ENCODE measurements at regions not wholly inside any gene's neighbourhood (a gene's known extent, or its start where the extent isn't known, plus 50 kb on each side); places are given as distances from the start of the nearest gene placed in this dataset.

GRCh38 chr12:14270392-14270791 is 95.1 kb upstream of the ATF7IP start:
- Histone ChIP-seq H3K4me1 (ENCODE audit: insufficient read depth, low read length) (no peaks in the 10 kb centered on the region; the same call in 1 of the 2 replicates), H2BK15ac (ENCODE audit: low read depth, low read length) (no peak overlapping the region), H3K27me3 (ENCODE audit: insufficient read depth, low read length) (no peaks in the 10 kb centered on the region), H3K56ac (ENCODE audit: insufficient read length, low read depth, low read length) (no peak overlapping the region), H4K91ac (ENCODE audit: insufficient read length, low read depth, low read length) (no peak overlapping the region), H2AK5ac (ENCODE audit: insufficient read length, low read length) (no peak overlapping the region), H3K27ac (ENCODE audit: insufficient read length, low read depth, low read length) (no peak overlapping the region), H2AFZ (ENCODE audit: low read length) (no peak overlapping the region), H3K23me2 (ENCODE audit: insufficient read length, low read depth, low read length, poor library complexity, severe bottlenecking) (no peaks in the 10 kb centered on the region), H4K20me1 (ENCODE audit: control insufficient read depth, insufficient read depth, insufficient read length) (no peaks in the 10 kb centered on the region), H4K5ac (ENCODE audit: insufficient read length, low read depth, low read length) (no peak overlapping the region), H3K9ac (ENCODE audit: extremely low read depth, insufficient read length, low read length) (no peak overlapping the region), H2BK12ac (ENCODE audit: insufficient read length, low read depth, low read length) (no peak overlapping the region), H3K18ac (ENCODE audit: insufficient read length, low read depth, low read length) (no peak overlapping the region), H2BK120ac (ENCODE audit: low read depth, low read length, poor library complexity, severe bottlenecking) (no peak overlapping the region), H3K23ac (ENCODE audit: insufficient read length, low read depth, low read length) (no peak overlapping the region), H3K79me2 (ENCODE audit: insufficient read depth, low read length) (no peaks in the 10 kb centered on the region), H4K8ac (replicated peaks; ENCODE audit: insufficient read length, low read depth, low read length) (no peak overlapping the region), H2BK20ac (ENCODE audit: low read depth, low read length, poor library complexity, severe bottlenecking) (no peak overlapping the region), H3T11ph (ENCODE audit: low read length) (no peak overlapping the region), H3K9me3 (ENCODE audit: control insufficient read depth, low read depth, low read length) (no peaks in the 10 kb centered on the region), H3K4ac (ENCODE audit: low read depth, low read length) (no peak overlapping the region), H3K14ac (ENCODE audit: insufficient read depth, low read length) (no peak overlapping the region), H3K79me1 (ENCODE audit: insufficient read depth, low read depth, low read length, poor library complexity, severe bottlenecking) (no peaks in the 10 kb centered on the region), H3K4me2 (ENCODE audit: insufficient read depth, insufficient read length, low read length) (no peak overlapping the region), H2BK5ac (ENCODE audit: insufficient read length, low read length) (no peak overlapping the region)
- Mint-ChIP-seq H3K4me3 (no peak overlapping the region), H3K4me1 (peaks cover 24 to 34% of the 10 kb centered on the region in 2 experiments), H3K36me3 (ENCODE audit: insufficient read depth in 1 of 3, low read depth in 3 of 3) (peaks cover 5 to 22% (median 6%) of the 10 kb centered on the region in 3 experiments; a peak in 4 of 7 replicates), H3K27me3 (ENCODE audit: low read depth) (peaks cover 8% of the 10 kb centered on the region), H3K27ac (no peak overlapping the region), H3K9me3 (peaks cover 10 to 14% of the 10 kb centered on the region in 2 experiments)
- no peak for DNase-seq
- TF ChIP-seq CTCF (conservative IDR thresholded peaks at IDR 0.05), result no peak
